DOHH2 (cell line): ENCODE measurements at regions not wholly inside any gene's neighbourhood (a gene's known extent, or its start where the extent isn't known, plus 50 kb on each side); places are given as distances from the start of the nearest gene placed in this dataset.
"Not testable (repeated sequence)": the region's sequence is repeated elsewhere in the genome, so short reads cannot be mapped to it uniquely, and the experiment has no call there.

Experiments
- H3F3A ChIP-seq: fragments of 200-600 bp; sonication (generic), shearing (Covaris generic); 2 replicates; pipeline ENCODE4 v1.6.0; 2016; ENCODE audit warnings: antibody characterized with exemption, mild to moderate bottlenecking; ENCODE audit not compliant: control insufficient read depth, insufficient read depth
- H3K27ac ChIP-seq: fragments of 200-600 bp; sonication (generic); 2 replicates; pipeline ENCODE4 v1.5.1; 2014; ENCODE audit warnings: low read depth, mild to moderate bottlenecking, low read length, moderate library complexity
- H3K27me3 ChIP-seq: fragments of 200-600 bp; sonication (generic); 2 replicates; pipeline ENCODE4 v1.6.1; 2014; ENCODE audit warnings: mild to moderate bottlenecking, low read length, mixed read lengths; ENCODE audit not compliant: control insufficient read depth
- H3K36me3 ChIP-seq: fragments of 200-600 bp; sonication (generic); 2 replicates; pipeline ENCODE4 v1.6.1; 2014; ENCODE audit warnings: mild to moderate bottlenecking, low read length, moderate library complexity, mixed read lengths; ENCODE audit not compliant: control insufficient read depth
- H3K4me1 ChIP-seq: fragments of 200-600 bp; sonication (generic); 2 replicates; pipeline ENCODE4 v1.6.1; 2014; ENCODE audit warnings: mild to moderate bottlenecking, low read length, mixed read lengths; ENCODE audit not compliant: control insufficient read depth
- H3K4me2 ChIP-seq: fragments of 200-600 bp; sonication (generic); 2 replicates; pipeline ENCODE4 v1.6.0; 2014; ENCODE audit warnings: mild to moderate bottlenecking, low read length, moderate library complexity
- H3K4me3 ChIP-seq: fragments of 200-600 bp; sonication (generic); 2 replicates; pipeline ENCODE4 v1.5.1; 2014; ENCODE audit warnings: mild to moderate bottlenecking, low read length, mixed read lengths
- H3K79me2 ChIP-seq: fragments of 200-600 bp; sonication (generic); 2 replicates; pipeline ENCODE4 v1.6.1; 2014; ENCODE audit warnings: mild to moderate bottlenecking, low read length, mixed read lengths; ENCODE audit not compliant: control insufficient read depth
- H3K9me2 ChIP-seq: fragments of 200-600 bp; sonication (generic); replicated peaks from 2 replicates; pipeline ENCODE4 v1.6.1; 2014; ENCODE audit warnings: mild to moderate bottlenecking, low read length, mixed read lengths; ENCODE audit not compliant: control insufficient read depth
- H3K9me3 ChIP-seq: fragments of 200-600 bp; sonication (generic); 2 replicates; pipeline ENCODE4 v1.6.1; 2014; ENCODE audit warnings: antibody characterized with exemption, low read length, mixed read lengths; ENCODE audit not compliant: control insufficient read depth, insufficient read depth
- H4K20me1 ChIP-seq: fragments of 200-600 bp; sonication (generic); 2 replicates; pipeline ENCODE4 v1.6.0; 2014; ENCODE audit warnings: low read depth, mild to moderate bottlenecking, antibody characterized with exemption, low read length, moderate library complexity; ENCODE audit not compliant: control insufficient read depth, insufficient read depth
- CTCF ChIP-seq: fragments of 200-600 bp; sonication (generic); IDR thresholded peaks from one replicate; pipeline ENCODE4 v1.5.1; 2014; ENCODE audit warnings: antibody characterized with exemption, mild to moderate bottlenecking, low read depth, low read length; ENCODE audit not compliant: poor library complexity, severe bottlenecking

GRCh38 chr1:761791-762190 lies 75.3 kb upstream of the OR4F16 start:
- H3K27me3 ChIP-seq, result not testable (repeated sequence)

DNA sequence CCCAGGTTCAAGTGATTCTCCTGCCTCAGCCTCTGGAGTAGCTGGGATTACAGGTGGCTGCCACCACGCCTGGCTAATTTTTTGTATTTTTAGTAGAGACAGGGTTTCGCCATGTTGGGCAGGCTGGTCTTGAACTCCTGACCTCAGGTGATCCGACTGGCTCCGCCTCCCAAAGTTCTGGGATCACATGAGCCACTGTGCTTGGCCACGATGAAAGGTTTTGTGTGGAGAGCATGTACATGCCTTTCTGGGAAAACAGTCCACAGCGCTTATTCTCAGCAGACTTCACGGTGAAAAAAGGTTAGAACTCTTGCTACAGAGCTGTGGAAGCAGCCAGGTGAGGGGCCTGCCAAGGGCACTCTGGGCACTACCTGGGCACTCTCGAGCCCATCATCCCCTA lies 85.0 kb upstream of the OR4F16 start:
- H3K9me3 ChIP-seq, H3K27ac ChIP-seq, H4K20me1 ChIP-seq, H3K79me2 ChIP-seq, H3K4me2 ChIP-seq, H3F3A ChIP-seq, H3K9me2 ChIP-seq, H3K4me1 ChIP-seq, H3K4me3 ChIP-seq, H3K27me3 ChIP-seq, H3K36me3 ChIP-seq: not testable (repeated sequence)

More at GRCh38 chr1:761791-762190, 75.3 kb upstream of the OR4F16 start:
- H3K36me3 ChIP-seq, H3F3A ChIP-seq, H3K79me2 ChIP-seq, H3K27ac ChIP-seq, H3K4me1 ChIP-seq, H3K9me2 ChIP-seq, H4K20me1 ChIP-seq, H3K4me2 ChIP-seq, H3K4me3 ChIP-seq, H3K9me3 ChIP-seq: not testable (repeated sequence)

GRCh38 chr1:777480-778180 lies 91.2 kb upstream of the OR4F16 start:
- not testable (repeated sequence) for H3K36me3 ChIP-seq, H3K9me2 ChIP-seq, H3K27me3 ChIP-seq, H3K9me3 ChIP-seq, H4K20me1 ChIP-seq, H3F3A ChIP-seq, H3K27ac ChIP-seq
- peaks cover 11% of the 10 kb centered on the region for H3K4me1 ChIP-seq
- H3K4me2 ChIP-seq, result peak overlapping the region; percentile 62
- H3K4me3 ChIP-seq, result peak overlapping the region; percentile 74
- peaks cover 22% of the 10 kb centered on the region for H3K79me2 ChIP-seq

GRCh38 chr1:778451-779278 lies 92.2 kb upstream of the OR4F16 start:
- H3K9me2 ChIP-seq, H3K36me3 ChIP-seq, H4K20me1 ChIP-seq, H3K9me3 ChIP-seq, H3K27me3 ChIP-seq, H3F3A ChIP-seq: not testable (repeated sequence)
- Histone ChIP-seq H3K27ac (peak overlapping the region; percentile 66), H3K4me2 (peak overlapping the region; percentile 62), H3K4me1 (peaks cover 11% of the 10 kb centered on the region), H3K4me3 (peak overlapping the region; percentile 74), H3K79me2 (peaks cover 22% of the 10 kb centered on the region)
- TF ChIP-seq CTCF, result peak; percentile 44

DNA sequence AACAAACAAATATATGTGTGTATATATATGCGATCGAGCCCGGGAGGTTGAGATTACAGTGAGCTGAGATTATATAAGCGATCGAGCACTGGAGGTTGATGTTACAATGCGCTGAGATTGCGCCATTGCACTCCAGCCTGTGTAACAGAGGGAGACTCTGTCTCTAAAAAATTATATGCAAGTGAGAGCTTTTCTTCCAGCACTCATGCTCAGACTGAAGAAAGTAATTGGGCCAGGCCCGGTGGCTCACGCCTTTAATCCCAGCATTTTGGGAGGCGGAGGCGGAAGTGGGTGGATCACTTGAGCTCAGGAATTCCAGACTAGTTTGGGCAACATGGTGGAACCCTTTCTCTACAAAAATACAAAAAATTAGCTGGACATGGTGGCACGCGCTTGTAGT lies 93.2 kb upstream of the OR4F16 start:
- not testable (repeated sequence) for H3K9me3 ChIP-seq, H3K9me2 ChIP-seq, H3F3A ChIP-seq, H4K20me1 ChIP-seq, H3K27me3 ChIP-seq, H3K36me3 ChIP-seq
- Histone ChIP-seq H3K4me3 (peak overlapping the region; percentile 74), H3K4me1 (peaks cover 11% of the 10 kb centered on the region), H3K27ac (peak overlapping the region; percentile 66; the same call in 1 of the 2 replicates), H3K4me2 (peak overlapping the region; percentile 65), H3K79me2 (peaks cover 22% of the 10 kb centered on the region)
